Nephron (organoid): ENCODE measurements at regions not wholly inside any gene's neighbourhood (a gene's known extent, or its start where the extent isn't known, plus 50 kb on each side); places are given as distances from the start of the nearest gene placed in this dataset.
A peak's percentile ranks its signal among the peaks of the same experiment; 100 is the strongest.

ENCODE experiments used
- H3K27ac Mint-ChIP-seq, 3 experiments: 2 replicates each; pipeline ENCODE4 v1.8.0; 2020; ENCODE audit warnings: mixed read lengths in 3 of 3, mild to moderate bottlenecking in 2 of 3, moderate library complexity in 1 of 3
- H3K27me3 Mint-ChIP-seq: 2 replicates; pipeline ENCODE4 v1.8.0; 2021; ENCODE audit warnings: low read depth, mild to moderate bottlenecking, moderate library complexity, mixed read lengths
- H3K36me3 Mint-ChIP-seq: 2 replicates; pipeline ENCODE4 v1.8.0; 2020; ENCODE audit warnings: low read depth, mixed read lengths
- H3K4me1 Mint-ChIP-seq: 2 replicates; pipeline ENCODE4 v1.8.0; 2020; ENCODE audit warnings: mixed read lengths
- H3K4me3 Mint-ChIP-seq, 3 experiments: 2 replicates each; pipeline ENCODE4 v1.8.0; 2020; ENCODE audit warnings: mild to moderate bottlenecking in 3 of 3, mixed read lengths in 3 of 3, moderate library complexity in 2 of 3
- H3K9me3 Mint-ChIP-seq: 2 replicates; pipeline ENCODE4 v1.8.0; 2020; ENCODE audit warnings: mixed read lengths
- CTCF ChIP-seq, 3 experiments: fragments of 200-600 bp; sonication (generic); IDR thresholded peaks; one replicate each; pipeline ENCODE4 v1.5.0; 2021; ENCODE audit warnings: antibody characterized with exemption in 3 of 3; ENCODE audit not compliant: unreplicated experiment in 3 of 3

DNA sequence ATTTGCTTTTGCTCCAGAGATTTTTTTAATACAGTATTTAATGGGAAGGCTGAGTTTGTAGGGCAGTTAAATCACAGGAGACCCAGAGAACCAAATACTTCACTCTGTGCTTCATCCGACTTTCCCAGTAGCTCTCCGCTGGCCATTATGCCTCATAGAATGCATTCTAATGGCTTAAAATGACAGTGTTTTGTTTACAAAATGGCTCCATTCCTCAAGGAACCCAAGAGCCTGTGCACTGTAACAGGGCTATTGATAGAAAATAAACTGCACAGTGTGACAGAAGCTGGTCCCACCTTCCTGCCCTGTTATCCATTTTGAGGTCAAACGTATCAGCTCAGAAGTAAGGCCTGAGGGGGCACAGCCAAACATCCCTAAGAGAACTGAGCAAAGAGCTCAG lies 136.5 kb downstream of the RAP2A start:
- Mint-ChIP-seq H3K4me3 (no peak overlapping the region), H3K4me1 (peaks cover 19% of the 10 kb centered on the region), H3K9me3 (no peaks in the 10 kb centered on the region)

DNA sequence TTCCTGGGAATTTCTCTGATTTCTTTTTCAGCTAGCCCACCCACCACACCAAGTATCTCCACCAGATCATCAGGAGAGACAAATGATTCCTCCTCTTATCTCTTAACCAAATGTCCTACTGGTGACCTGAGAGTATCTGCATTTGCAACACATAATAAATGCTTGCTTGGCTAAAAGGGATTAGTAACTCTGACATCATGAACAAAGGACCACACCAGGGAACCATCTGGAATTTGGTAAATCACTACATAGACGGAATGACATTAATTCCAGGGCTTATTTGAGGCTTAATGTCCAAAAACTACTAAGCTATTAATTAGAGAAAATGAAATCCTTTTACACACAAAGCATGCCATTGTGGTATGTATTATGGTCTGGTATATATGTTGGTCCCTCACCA lies 139.0 kb downstream of the RAP2A start:
- TF ChIP-seq CTCF (IDR thresholded peaks at IDR 0.05; ENCODE audit: unreplicated experiment in 3 of 3) = no peak
- no peak overlapping the region for H3K4me3 Mint-ChIP-seq
- H3K36me3 Mint-ChIP-seq = no peaks in the 10 kb centered on the region
- H3K9me3 Mint-ChIP-seq = peaks cover 2% of the 10 kb centered on the region
- H3K27ac Mint-ChIP-seq = no peak overlapping the region
- H3K4me1 Mint-ChIP-seq = peaks cover 14% of the 10 kb centered on the region
- peaks cover under 1% of the 10 kb centered on the region for H3K27me3 Mint-ChIP-seq

More for the DNA sequence above, 136.5 kb downstream of the RAP2A start:
- Mint-ChIP-seq H3K27me3 (peaks cover 4% of the 10 kb centered on the region), H3K36me3 (no peaks in the 10 kb centered on the region), H3K27ac (no peak overlapping the region)
- TF ChIP-seq CTCF (IDR thresholded peaks at IDR 0.05; ENCODE audit: unreplicated experiment in 3 of 3) = no peak

DNA sequence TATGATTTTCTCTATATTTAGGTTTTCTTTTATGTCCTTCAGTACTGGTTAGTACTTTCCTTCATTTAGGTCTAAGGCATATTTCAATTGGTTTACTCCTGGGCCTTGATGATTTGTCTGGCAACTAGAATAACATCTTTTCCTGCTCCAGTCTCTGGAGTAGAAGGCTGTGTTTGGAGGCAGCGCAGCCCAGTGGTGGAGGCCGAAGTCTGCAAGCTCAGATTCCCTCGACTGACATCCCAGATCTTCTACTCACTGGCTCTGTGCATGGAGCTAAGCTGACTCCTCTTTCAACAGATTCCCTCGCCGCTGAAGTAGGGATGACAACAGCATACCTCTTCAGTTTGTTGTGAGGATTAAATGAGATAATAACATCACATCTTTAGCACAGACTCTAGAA lies 141.0 kb downstream of the RAP2A start:
- no peaks in the 10 kb centered on the region for H3K27me3 Mint-ChIP-seq
- no peaks in the 10 kb centered on the region for H3K36me3 Mint-ChIP-seq
- no peak overlapping the region for H3K27ac Mint-ChIP-seq
- no peak overlapping the region for H3K4me3 Mint-ChIP-seq
- peaks cover 2% of the 10 kb centered on the region for H3K9me3 Mint-ChIP-seq
- TF ChIP-seq CTCF (IDR thresholded peaks at IDR 0.05; ENCODE audit: unreplicated experiment in 3 of 3) = peak in 1 of 3 experiments; percentile 17
- peaks cover 11% of the 10 kb centered on the region for H3K4me1 Mint-ChIP-seq

DNA sequence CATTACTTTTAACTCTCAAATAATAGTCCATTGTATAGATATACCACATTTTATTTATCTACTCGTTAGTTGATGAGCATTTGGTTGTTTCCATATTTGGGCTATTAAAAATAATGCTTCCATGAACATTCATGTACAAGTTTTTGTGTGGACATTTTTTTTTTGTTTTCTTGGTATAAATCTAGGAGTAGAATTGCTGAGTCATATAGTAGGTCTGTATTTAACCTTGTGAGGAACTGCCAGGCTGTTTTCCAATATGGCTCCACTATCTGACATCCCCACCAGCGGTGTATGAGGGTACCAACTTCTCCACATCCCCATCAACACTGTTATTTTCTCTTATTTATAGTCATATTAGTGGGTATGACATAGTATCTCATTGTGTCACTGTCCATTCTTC lies 143.1 kb downstream of the RAP2A start:
- no peaks in the 10 kb centered on the region for H3K36me3 Mint-ChIP-seq
- no peak overlapping the region for H3K27ac Mint-ChIP-seq

DNA sequence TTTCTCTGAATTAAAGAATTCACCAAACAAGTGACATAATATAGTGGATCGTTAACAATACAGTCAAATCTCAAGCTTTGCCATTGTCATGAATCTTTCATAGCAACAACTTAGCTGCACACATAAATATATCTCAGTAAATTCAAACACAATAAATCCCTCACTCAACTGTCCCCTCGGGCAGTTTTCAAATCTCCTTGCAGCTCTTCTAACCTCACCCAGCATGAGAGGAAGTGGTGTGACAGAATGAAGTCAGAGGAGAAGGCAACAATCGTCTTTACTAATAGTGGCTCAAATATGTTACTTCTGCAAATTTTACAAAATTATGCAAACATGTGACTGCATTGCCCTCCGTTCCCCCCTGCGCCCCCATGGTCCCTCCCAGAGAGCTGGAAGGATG lies 148.2 kb downstream of the RAP2A start:
- no peak overlapping the region for H3K4me3 Mint-ChIP-seq
- no peaks in the 10 kb centered on the region for H3K36me3 Mint-ChIP-seq
- no peaks in the 10 kb centered on the region for H3K27me3 Mint-ChIP-seq
- peak overlapping the region; percentile 61 to 95 (median 87) for H3K27ac Mint-ChIP-seq
- H3K9me3 Mint-ChIP-seq = peaks cover 5% of the 10 kb centered on the region
- no peak for TF ChIP-seq CTCF (IDR thresholded peaks at IDR 0.05; ENCODE audit: unreplicated experiment in 3 of 3)
- no peaks in the 10 kb centered on the region for H3K4me1 Mint-ChIP-seq

More for the DNA sequence above, 143.1 kb downstream of the RAP2A start:
- H3K4me3 Mint-ChIP-seq = no peak overlapping the region
- H3K27me3 Mint-ChIP-seq = no peaks in the 10 kb centered on the region
- no peaks in the 10 kb centered on the region for H3K4me1 Mint-ChIP-seq
- peaks cover 4% of the 10 kb centered on the region for H3K9me3 Mint-ChIP-seq
- TF ChIP-seq CTCF (IDR thresholded peaks at IDR 0.05; ENCODE audit: unreplicated experiment in 3 of 3) = no peak

DNA sequence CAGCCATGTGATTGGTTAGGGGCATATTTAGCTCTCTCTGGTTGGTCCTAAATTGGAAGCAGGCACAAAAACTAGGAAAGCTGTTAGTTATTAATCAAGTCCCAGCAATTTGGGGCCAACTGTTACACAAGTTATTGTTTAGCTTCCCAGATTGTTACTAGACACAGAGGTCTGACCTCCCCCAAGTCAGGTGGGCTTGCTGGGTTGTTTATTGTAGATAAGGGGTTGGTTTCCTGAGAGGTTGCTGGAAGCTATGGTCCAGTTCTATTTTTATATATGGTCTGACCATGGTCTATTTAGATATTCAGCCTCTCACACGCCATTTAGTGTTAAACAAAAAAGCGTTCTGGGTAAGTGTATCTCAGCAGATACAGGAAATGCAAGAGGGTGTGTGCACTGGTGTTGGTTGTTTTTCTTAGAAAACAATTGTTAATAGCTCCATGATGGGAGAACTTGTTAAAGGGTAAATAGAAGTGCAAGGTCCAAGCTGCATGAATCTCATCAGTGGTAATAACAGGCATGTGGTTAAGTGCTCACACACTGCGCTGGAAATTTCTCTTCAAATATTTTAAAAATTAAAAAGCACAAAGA lies 150.0 kb downstream of the RAP2A start:
- H3K4me1 Mint-ChIP-seq = no peaks in the 10 kb centered on the region
- no peak overlapping the region for H3K4me3 Mint-ChIP-seq
- peaks cover 4% of the 10 kb centered on the region for H3K27me3 Mint-ChIP-seq
- TF ChIP-seq CTCF (IDR thresholded peaks at IDR 0.05; ENCODE audit: unreplicated experiment in 3 of 3) = no peak
- H3K27ac Mint-ChIP-seq = peak overlapping the region in 1 of 3 experiments; percentile 54
- H3K36me3 Mint-ChIP-seq = no peaks in the 10 kb centered on the region
- H3K9me3 Mint-ChIP-seq = peaks cover 5% of the 10 kb centered on the region
